HG03066 (cell line): ENCODE measurements at regions not wholly inside any gene's neighbourhood (a gene's known extent, or its start where the extent isn't known, plus 50 kb on each side); places are given as distances from the start of the nearest gene placed in this dataset.

Experiments
- ATAC-seq: cut with Tn5 transposase; IDR thresholded peaks from one replicate; pipeline ENCODE4 v1.9.1; 2021; ENCODE audit warnings: low read depth; ENCODE audit not compliant: unreplicated experiment

DNA sequence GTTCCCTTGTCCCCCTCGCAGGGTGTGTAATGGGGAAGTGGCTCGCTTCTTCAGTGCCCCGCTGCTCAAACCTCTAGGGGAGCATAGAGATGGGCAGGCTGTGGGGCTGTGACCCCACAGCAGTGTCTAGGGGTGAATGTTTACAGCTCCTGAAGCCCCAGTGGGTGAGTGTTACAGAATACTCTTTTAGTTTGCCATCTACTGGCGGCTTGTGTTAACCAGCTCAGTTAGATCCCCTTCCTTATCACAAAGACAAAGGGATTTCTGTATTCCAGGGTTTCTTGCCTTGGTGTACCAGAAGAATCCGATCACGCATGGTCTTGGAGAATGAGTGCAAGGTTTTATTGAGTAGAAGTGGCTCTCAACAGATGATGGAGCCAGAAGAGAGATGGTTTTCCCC lies 108.1 kb upstream of the IQCM start:
- no peak for ATAC-seq

GRCh38 chr4:149927514-149927913 lies 111.9 kb upstream of the IQCM start:
- ATAC-seq, result no peak

GRCh38 chr4:149928507-149928906 lies 112.9 kb upstream of the IQCM start:
- ATAC-seq, result no peak

DNA sequence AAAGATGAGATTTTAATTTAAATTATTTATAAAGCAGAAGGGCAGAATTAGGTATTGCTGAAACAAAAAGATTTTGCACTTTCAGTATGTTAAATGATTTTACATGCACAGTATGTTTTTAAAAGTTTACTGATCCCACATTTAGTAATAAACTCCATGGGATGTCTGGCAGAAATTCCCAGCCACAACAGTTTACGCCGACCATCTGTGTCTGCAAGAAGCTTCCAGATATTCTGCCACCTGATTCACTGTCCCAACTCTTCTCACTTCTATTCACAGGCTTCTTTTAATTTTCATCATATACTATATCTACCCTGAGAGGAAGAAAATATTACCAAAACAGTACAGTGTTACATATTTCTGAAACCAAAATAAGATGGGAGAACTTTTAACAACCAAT lies 115.8 kb upstream of the IQCM start:
- no peak for ATAC-seq

- no peak for ATAC-seq
These were observed 116.5 kb upstream of the IQCM start for GRCh38 chr4:149932188-149932587.

GRCh38 chr4:149933120-149933519 lies 117.5 kb upstream of the IQCM start:
- no peak for ATAC-seq

- no peak for ATAC-seq
These were observed 118.2 kb upstream of the IQCM start for GRCh38 chr4:149933883-149934282.

GRCh38 chr4:149949381-149949780 lies 128.9 kb upstream of the DCLK2 start:
- ATAC-seq, result no peak

- ATAC-seq, result no peak
These were observed 126.9 kb upstream of the DCLK2 start for GRCh38 chr4:149951152-149951900.

DNA sequence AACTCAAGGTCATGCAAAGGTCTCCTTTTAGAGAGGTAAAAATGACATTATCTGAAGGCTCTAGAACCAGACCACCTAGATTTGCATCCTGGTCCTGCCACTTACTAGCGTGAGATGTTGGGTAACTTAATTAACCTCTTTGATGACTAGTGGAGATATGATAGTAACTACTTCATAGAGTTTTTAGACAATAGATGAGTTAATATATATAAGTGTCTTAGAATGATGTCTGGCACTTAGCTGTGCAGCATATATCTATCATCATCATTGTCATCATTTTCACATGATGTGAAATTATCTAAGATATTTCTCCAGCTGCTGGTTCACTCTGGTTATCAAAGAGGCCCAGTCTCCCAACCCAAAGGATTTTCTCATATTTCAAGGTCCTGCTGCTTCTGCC lies 126.1 kb upstream of the DCLK2 start:
- ATAC-seq, result no peak

DNA sequence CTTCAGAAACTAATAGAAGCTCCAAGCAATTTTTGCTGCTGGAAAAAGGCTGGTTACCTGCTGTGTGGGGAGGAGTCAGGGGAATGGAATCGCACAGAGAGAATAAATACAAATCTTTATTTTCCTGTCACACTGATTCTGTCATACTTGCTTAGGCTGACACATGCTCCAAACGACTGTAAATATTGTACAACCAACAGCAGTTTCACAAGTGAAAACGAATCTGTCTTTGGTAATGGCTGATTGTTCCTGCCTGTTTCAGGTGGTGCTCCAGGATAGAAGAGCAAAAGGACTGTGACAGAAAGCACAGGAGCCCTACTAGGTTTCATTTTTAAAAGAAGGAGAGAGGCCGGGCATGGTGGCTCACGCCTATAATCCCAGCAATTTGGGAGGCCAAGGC lies 125.5 kb upstream of the DCLK2 start:
- ATAC-seq, result no peak

- ATAC-seq, result no peak
These were observed 122.4 kb upstream of the DCLK2 start for GRCh38 chr4:149955780-149956390.

DNA sequence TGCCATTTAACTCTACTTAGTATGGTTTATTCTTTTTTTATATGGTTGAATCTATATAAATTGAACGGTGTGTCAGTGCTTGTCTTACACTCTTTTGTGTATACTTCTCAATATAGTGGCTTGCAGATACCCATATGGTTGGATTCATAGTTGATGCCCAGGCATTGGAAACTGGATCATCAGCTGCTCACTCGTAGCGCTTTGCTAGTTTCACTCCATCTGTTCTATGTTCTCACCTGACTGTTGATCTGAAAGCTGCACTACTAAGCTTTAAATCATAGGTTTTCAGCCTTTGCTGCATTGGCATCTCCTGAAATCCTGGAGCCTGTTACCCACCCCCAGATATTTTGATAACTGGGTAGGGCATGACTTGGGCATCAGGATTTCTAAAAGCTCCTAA lies 121.6 kb upstream of the DCLK2 start:
- ATAC-seq, result no peak

- ATAC-seq, result no peak
These were observed 116.2 kb upstream of the DCLK2 start for GRCh38 chr4:149961876-149962597.

- ATAC-seq, result no peak
These were observed 114.0 kb upstream of the DCLK2 start for GRCh38 chr4:149964001-149964796.

- ATAC-seq, result no peak
These were observed 113.0 kb upstream of the DCLK2 start for GRCh38 chr4:149965206-149965605.

GRCh38 chr4:149972407-149972806 lies 105.8 kb upstream of the DCLK2 start:
- ATAC-seq, result no peak

DNA sequence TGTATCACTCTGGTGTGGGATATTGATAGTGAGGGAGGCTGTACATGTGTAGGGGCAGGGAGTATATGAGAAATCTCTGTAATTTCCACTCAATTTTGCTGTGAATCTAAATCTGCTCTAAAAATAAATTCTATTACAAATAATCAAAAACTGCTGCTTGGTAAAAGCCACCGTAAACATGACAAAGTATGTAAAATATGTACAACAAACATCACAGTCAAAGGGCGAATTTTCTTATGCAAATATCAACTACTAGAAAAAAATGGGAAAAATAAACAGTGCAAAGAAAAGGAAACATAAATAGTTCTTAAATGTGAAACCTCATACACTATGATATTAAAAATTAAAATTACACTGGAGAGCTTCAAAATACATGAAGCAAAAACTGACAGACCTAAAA lies 105.1 kb upstream of the DCLK2 start:
- ATAC-seq, result no peak

DNA sequence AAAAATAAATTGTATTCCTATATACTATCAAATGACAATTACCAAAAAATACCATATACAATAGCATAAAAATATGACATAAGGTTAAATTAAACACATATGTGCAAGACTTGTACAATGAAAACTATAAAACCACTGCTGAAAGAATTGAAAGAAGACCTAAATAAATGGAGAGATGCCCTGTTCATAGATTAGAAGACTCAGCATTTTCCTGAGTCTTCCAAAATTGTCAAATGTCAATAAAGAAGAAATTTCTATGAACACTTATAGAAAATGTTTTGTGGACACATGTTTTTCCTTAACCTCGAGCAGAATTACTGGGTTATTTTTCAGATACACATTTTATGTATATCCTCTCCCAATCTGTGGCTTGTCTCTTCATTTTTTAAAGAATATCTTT lies 103.1 kb upstream of the DCLK2 start:
- no peak for ATAC-seq

GRCh38 chr4:149980121-149980682 lies 98.0 kb upstream of the DCLK2 start:
- ATAC-seq, result no peak

- no peak for ATAC-seq
These were observed 97.3 kb upstream of the DCLK2 start for GRCh38 chr4:149980941-149981340.
